Retinal pigment epithelial cell (primary cell): ENCODE measurements at regions not wholly inside any gene's neighbourhood (a gene's known extent, or its start where the extent isn't known, plus 50 kb on each side); places are given as distances from the start of the nearest gene placed in this dataset.

Source experiments
- DNase-seq: peaks from one replicate; pipeline ENCODE4 v3.0.0-alpha.2; 2010; ENCODE audit warnings: low read depth
- H3K4me3 ChIP-seq: 2 replicates; pipeline ENCODE4 v1.5.1; 2011; ENCODE audit warnings: mild to moderate bottlenecking, low read length, control low read depth, moderate library complexity
- CTCF ChIP-seq: conservative IDR thresholded peaks from 2 replicates; pipeline ENCODE4 v1.5.1; 2011; ENCODE audit warnings: low read depth, low read length, control low read depth, inconsistent platforms

GRCh38 chr17:70525961-70526360, 356.6 kb downstream of the KCNJ2 start:
- no peak overlapping the region for H3K4me3 ChIP-seq
- no peak for DNase-seq
- TF ChIP-seq CTCF, result no peak

DNA sequence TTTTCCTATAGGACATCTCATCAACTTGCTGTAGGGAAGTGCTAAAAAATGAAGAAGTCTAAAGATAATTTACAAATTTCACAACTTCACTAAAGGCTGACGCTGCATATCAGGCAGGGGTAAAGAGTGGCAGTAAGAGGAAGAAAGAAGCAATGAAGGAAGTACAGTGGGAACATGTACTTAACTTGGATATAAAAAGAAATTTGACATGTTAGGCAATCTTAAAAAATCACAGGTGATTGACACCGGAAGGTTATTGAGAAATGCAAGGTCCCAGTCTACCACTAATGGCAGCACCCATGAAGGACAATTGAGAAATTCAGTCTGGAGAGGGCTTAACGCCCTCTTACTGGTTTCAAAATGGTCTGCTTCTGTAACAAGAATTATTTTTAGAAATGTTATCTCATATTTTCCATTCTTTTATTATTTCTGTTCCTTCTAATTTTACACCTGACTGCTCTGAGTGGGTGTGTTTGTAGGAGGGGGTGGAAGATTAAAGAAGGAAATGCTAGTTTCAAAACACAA, 358.1 kb downstream of the KCNJ2 start:
- no peak for TF ChIP-seq CTCF
- H3K4me3 ChIP-seq, result no peak overlapping the region
- DNase-seq, result peak; percentile 80

GRCh38 chr17:70533427-70533826, 364.1 kb downstream of the KCNJ2 start:
- DNase-seq, result no peak
- no peak for TF ChIP-seq CTCF
- no peak overlapping the region for H3K4me3 ChIP-seq

- no peak for DNase-seq
- no peak overlapping the region for H3K4me3 ChIP-seq
- no peak for TF ChIP-seq CTCF
These were observed 366.7 kb downstream of the KCNJ2 start for GRCh38 chr17:70535986-70536385.

DNA sequence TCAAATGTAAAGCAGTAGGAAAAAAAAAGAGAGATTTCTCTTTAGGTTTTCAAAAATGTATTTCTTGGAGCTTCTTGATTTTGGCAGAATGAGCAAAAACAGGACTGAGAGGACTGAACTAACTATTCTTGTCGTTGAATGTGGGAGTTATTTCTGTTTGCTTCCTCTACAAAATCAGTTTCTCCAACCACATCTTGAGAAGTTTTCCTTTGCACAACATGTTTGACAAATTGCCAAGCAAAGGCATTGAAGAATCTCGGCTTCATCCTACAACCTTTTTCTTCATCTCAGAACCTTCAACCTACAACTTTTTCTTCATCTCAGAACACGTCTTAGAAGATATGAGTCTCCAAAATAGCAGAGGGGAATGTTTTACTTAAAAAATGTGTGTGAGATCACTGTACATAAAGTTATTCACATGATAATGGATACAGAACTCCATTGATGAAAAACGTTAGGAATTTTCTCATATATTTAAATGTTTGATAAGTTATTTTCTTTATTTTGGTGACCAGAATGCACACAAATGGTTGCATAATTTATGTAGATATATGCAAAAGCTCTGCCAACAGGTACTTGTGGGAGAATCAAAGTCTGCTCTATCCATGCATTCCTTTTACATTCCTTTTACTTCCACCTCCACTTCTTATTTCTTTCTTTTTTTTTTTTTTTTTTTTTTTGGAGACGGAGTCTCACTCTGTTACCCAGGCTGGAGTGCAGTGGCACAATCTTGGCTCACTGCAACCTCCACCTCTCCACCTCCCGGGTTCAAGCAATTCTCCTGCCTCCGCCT, 370.0 kb downstream of the KCNJ2 start:
- no peak for TF ChIP-seq CTCF
- no peak for DNase-seq
- H3K4me3 ChIP-seq, result no peak overlapping the region

DNA sequence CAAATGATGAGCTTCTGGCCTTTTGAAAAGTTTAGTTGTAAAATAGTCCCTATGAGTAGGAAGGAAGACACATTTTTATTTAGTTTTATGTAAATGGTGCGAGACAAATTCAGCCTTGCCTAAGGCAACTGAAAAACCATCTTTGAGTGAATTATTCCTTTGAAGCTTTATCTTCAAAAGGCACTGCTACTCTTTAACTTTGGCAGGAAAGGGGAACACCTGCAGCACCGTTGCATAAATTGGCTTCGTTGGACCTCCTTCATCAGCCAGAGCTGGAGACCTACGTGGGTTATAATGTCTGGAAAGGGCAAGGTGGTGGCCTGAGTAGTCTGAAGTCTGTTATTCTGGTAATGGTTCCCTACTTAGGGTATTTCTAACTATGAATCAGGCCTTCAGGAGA, 373.5 kb downstream of the KCNJ2 start:
- TF ChIP-seq CTCF, result no peak
- DNase-seq, result no peak
- H3K4me3 ChIP-seq, result no peak overlapping the region

GRCh38 chr17:70544317-70544716, 375.0 kb downstream of the KCNJ2 start:
- DNase-seq, result no peak
- no peak for TF ChIP-seq CTCF
- H3K4me3 ChIP-seq, result no peak overlapping the region
